ENCODE measurements at regions not wholly inside any gene's neighbourhood (a gene's known extent, or its start where the extent isn't known, plus 50 kb on each side); places are given as distances from the start of the nearest gene placed in this dataset.

DNA sequence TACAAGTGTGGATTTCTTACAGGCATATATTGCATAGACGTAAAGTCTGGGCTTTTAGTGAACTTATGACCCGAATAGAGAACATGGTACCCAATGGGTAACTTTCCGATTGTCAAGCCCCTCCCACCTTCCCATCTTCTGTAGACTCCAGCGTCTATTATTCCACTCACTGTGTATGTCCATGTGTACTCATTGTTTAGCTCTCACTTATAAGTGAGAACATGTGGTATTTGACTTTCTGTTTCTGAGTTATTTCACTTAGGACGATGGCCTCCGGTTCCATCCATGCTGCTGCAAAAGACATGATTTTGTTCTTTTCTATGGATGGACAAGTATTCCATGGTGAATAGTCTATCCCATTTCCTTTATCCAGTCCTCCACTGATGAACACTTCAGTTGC is 306.4 kb downstream of the CD83 start:
- no peak for DNase-seq
- Histone ChIP-seq H3K4me3 (no peak overlapping the region), H3K36me3 (no peaks in the 10 kb centered on the region), H3K9me3 (no peaks in the 10 kb centered on the region), H3K27ac (no peak overlapping the region), H3K4me1 (no peaks in the 10 kb centered on the region), H3K27me3 (no peaks in the 10 kb centered on the region)
- TF ChIP-seq POLR2A (IDR thresholded peaks at IDR 0.05): no peak
- no peak for TF ChIP-seq POLR2AphosphoS5 (IDR thresholded peaks at IDR 0.05)
- TF ChIP-seq EP300 (IDR thresholded peaks at IDR 0.05): no peak
- TF ChIP-seq, protein P1, sequence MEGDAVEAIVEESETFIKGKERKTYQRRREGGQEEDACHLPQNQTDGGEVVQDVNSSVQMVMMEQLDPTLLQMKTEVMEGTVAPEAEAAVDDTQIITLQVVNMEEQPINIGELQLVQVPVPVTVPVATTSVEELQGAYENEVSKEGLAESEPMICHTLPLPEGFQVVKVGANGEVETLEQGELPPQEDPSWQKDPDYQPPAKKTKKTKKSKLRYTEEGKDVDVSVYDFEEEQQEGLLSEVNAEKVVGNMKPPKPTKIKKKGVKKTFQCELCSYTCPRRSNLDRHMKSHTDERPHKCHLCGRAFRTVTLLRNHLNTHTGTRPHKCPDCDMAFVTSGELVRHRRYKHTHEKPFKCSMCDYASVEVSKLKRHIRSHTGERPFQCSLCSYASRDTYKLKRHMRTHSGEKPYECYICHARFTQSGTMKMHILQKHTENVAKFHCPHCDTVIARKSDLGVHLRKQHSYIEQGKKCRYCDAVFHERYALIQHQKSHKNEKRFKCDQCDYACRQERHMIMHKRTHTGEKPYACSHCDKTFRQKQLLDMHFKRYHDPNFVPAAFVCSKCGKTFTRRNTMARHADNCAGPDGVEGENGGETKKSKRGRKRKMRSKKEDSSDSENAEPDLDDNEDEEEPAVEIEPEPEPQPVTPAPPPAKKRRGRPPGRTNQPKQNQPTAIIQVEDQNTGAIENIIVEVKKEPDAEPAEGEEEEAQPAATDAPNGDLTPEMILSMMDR (IDR thresholded peaks at IDR 0.05): no peak
- WGBS, 2 donors: 90 to 92% methylated on average over 6 of the region's 6 CpGs
- intact Hi-C loops (cut with DNase I): no loop called here

DNA sequence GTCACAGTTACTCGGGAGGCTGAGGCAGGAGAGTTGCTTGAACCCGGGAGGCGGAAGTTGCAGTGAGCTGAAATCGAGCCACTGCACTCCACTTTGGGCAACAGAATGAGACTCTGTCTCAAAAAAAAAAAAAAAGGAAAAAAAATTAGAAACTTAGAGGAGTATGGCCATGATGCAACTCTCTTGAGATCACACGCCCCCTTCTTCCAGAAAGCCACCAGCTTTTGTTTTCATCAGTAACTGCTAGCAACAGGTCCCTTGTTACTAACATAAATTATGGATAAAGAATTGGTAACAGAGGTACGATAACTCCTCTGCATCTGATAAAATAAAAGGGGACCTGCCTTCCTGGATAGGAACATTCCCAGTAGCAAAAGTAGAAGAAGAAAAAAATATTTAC is 308.2 kb downstream of the CD83 start:
- no peak for DNase-seq
- intact Hi-C loops (cut with DNase I): no loop called here
- TF ChIP-seq POLR2A (IDR thresholded peaks at IDR 0.05): no peak
- Histone ChIP-seq H3K27me3 (no peaks in the 10 kb centered on the region), H3K36me3 (no peaks in the 10 kb centered on the region), H3K4me1 (peaks cover 0 to 1% (median 0%) of the 10 kb centered on the region in 4 donors), H3K4me3 (no peak overlapping the region), H3K9me3 (no peaks in the 10 kb centered on the region), H3K27ac (no peak overlapping the region)
- 95 to 96% methylated on average over 6 of the region's 6 CpGs for WGBS, 2 donors

DNA sequence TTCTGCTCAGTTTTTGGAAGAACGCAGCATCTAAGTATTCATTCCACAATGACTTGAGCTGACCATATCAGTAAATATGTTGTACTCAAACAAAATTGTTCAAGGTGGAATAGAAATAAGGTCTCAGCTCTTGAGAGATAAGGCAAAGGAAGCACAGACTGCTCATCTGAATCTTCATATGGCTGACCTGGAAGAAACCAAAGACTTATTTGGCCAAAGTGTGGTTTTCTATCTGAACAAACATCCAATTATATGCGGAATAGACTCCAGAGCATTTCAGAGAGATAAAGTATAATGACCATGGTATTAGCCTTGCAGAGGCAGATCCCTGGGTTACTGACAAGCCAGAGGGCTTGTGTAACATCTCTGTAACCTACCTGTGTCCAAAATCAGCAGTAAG is 308.7 kb downstream of the CD83 start:
- TF ChIP-seq POLR2AphosphoS5 (IDR thresholded peaks at IDR 0.05): no peak
- no peak for TF ChIP-seq EP300 (IDR thresholded peaks at IDR 0.05)
- TF ChIP-seq, protein P1 (IDR thresholded peaks at IDR 0.05): no peak
- TF ChIP-seq POLR2A (IDR thresholded peaks at IDR 0.05): no peak
- H3K4me3 ChIP-seq: no peak overlapping the region
- no peaks in the 10 kb centered on the region for H3K36me3 ChIP-seq
- no peak for DNase-seq
- 92 to 99% methylated on average over 2 of the region's 2 CpGs for WGBS, 2 donors
- H3K27me3 ChIP-seq: no peaks in the 10 kb centered on the region
- no peaks in the 10 kb centered on the region for H3K9me3 ChIP-seq
- no peak overlapping the region for H3K27ac ChIP-seq
- H3K4me1 ChIP-seq: peaks cover 0 to 6% (median 0%) of the 10 kb centered on the region in 4 donors
- intact Hi-C loops (cut with DNase I): no loop called here

DNA sequence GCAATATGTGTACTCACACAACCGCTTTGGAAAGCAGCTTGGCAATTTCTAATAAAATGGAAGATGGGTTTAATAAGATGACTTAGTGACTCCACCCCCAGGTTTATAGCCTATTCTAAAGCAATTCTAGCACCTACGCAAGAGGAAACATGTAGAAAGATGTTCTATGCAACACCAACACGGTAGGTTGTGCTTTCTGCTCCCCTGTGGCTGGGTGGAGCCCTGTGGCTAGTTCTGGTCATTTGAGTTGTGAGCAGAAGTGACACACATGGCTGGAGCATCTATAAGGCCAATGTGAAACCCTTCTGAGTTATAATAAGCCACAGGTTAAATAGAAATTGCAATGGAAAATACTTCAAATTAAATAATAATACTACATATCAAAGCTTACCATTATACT is 310.7 kb downstream of the CD83 start:
- no peak overlapping the region for H3K27ac ChIP-seq
- intact Hi-C loops (cut with DNase I): no loop called here
- no peaks in the 10 kb centered on the region for H3K27me3 ChIP-seq
- no peak overlapping the region for H3K4me3 ChIP-seq
- no peak for DNase-seq
- TF ChIP-seq EP300 (IDR thresholded peaks at IDR 0.05): no peak
- TF ChIP-seq, protein P1 (IDR thresholded peaks at IDR 0.05): no peak
- no peak for TF ChIP-seq POLR2AphosphoS5 (IDR thresholded peaks at IDR 0.05)
- no peak for TF ChIP-seq POLR2A (IDR thresholded peaks at IDR 0.05)
- WGBS, 2 donors: 74% methylated on average over 3 of the region's 3 CpGs
- no peaks in the 10 kb centered on the region for H3K36me3 ChIP-seq
- no peaks in the 10 kb centered on the region for H3K9me3 ChIP-seq
- peaks cover 0 to 14% (median 4%) of the 10 kb centered on the region in 4 donors for H3K4me1 ChIP-seq

DNA sequence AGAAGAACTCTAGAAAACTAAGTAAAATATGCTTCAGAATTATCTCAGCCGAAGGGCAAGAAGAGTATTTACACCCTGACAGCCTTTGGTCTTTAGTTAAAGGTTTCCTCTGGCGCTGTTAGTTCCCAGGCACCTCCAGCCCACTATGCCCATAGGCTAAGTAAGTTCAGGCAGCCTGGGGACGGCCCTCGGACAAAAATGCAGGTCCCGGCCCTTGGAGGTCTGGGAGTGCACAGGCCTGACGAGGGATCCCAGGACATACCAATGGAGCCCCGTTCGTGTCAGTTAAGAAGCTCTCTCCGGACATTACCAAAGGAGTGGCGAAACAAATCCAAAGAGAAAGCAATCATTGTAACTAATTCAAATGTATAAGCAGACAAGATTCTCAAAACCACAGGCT is 311.8 kb downstream of the CD83 start:
- WGBS, 2 donors: 94 to 95% methylated on average over 10 of the region's 10 CpGs
- Histone ChIP-seq H3K4me1 (peaks cover 0 to 14% (median 4%) of the 10 kb centered on the region in 4 donors), H3K36me3 (no peaks in the 10 kb centered on the region), H3K4me3 (no peak overlapping the region), H3K27me3 (no peaks in the 10 kb centered on the region), H3K27ac (no peak overlapping the region), H3K9me3 (no peaks in the 10 kb centered on the region)
- intact Hi-C loops (cut with DNase I): no loop called here
- no peak for DNase-seq
- TF ChIP-seq POLR2A (IDR thresholded peaks at IDR 0.05) (no peak), EP300 (IDR thresholded peaks at IDR 0.05) (no peak), POLR2AphosphoS5 (IDR thresholded peaks at IDR 0.05) (no peak)
- TF ChIP-seq, protein P1 (IDR thresholded peaks at IDR 0.05): no peak

Measured in sigmoid colon (tissue), 6 donors.